ENCODE measurements at regions not wholly inside any gene's neighbourhood (a gene's known extent, or its start where the extent isn't known, plus 50 kb on each side); places are given as distances from the start of the nearest gene placed in this dataset.

GRCh38 chr3:193897731-193898180, 238.2 kb upstream of the HES1 start:
- TF ChIP-seq CTCF (IDR thresholded peaks at IDR 0.05) (no peak), POLR2A (IDR thresholded peaks at IDR 0.05) (no peak)
